ENCODE measurements at regions not wholly inside any gene's neighbourhood (a gene's known extent, or its start where the extent isn't known, plus 50 kb on each side); places are given as distances from the start of the nearest gene placed in this dataset.

DNA sequence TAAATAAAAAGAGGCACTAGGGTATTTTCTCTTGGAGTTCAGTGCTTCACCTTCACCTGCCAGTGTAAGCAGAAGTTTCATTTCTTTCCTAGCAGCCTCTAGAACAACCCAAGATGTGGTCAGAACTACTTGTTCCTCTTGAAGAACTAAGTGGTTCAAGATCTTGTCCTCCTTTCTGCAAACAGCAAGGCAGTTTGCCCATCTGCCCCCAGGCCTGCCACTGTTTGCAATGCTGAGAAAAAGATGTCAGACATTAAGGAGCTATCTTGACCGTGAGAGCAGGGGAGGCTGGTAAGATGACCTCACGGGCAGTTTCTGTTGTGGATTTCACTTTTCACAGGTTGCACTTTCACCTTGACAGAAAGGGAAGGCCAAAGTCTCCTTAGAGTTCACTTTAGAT, 52.0 kb upstream of the KLF4 start:
- TF ChIP-seq, protein P1, sequence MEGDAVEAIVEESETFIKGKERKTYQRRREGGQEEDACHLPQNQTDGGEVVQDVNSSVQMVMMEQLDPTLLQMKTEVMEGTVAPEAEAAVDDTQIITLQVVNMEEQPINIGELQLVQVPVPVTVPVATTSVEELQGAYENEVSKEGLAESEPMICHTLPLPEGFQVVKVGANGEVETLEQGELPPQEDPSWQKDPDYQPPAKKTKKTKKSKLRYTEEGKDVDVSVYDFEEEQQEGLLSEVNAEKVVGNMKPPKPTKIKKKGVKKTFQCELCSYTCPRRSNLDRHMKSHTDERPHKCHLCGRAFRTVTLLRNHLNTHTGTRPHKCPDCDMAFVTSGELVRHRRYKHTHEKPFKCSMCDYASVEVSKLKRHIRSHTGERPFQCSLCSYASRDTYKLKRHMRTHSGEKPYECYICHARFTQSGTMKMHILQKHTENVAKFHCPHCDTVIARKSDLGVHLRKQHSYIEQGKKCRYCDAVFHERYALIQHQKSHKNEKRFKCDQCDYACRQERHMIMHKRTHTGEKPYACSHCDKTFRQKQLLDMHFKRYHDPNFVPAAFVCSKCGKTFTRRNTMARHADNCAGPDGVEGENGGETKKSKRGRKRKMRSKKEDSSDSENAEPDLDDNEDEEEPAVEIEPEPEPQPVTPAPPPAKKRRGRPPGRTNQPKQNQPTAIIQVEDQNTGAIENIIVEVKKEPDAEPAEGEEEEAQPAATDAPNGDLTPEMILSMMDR (IDR thresholded peaks at IDR 0.05) = no peak
- TF ChIP-seq POLR2A (IDR thresholded peaks at IDR 0.05) = no peak

Data from right lobe of liver (tissue), 4 donors.